GM12864 (cell line): ENCODE measurements at regions not wholly inside any gene's neighbourhood (a gene's known extent, or its start where the extent isn't known, plus 50 kb on each side); places are given as distances from the start of the nearest gene placed in this dataset.

ENCODE experiments used
- DNase-seq: peaks from one replicate; pipeline ENCODE4 v3.0.0-alpha.2; 2011; ENCODE audit warnings: low read depth
- H3K4me3 ChIP-seq: 2 replicates; pipeline ENCODE4 v1.5.1; 2011; ENCODE audit warnings: mild to moderate bottlenecking, low read depth, low read length, control low read depth
- CTCF ChIP-seq: IDR thresholded peaks from 2 replicates; pipeline ENCODE4 v1.5.1; 2011; ENCODE audit warnings: low read depth, mild to moderate bottlenecking, moderate library complexity, low read length, control low read depth, inconsistent platforms; ENCODE audit errors: missing control alignments

- H3K4me3 ChIP-seq, result no peak overlapping the region
- no peak for TF ChIP-seq CTCF
- DNase-seq, result no peak
These were observed 841.0 kb downstream of the OTOL1 start for GRCh38 chr3:162337630-162338029.

- DNase-seq, result no peak
- no peak for TF ChIP-seq CTCF
- no peak overlapping the region for H3K4me3 ChIP-seq
These were observed 841.9 kb downstream of the OTOL1 start for GRCh38 chr3:162338514-162338913.

- no peak for DNase-seq
- H3K4me3 ChIP-seq, result no peak overlapping the region
- TF ChIP-seq CTCF, result no peak
These were observed 852.3 kb downstream of the OTOL1 start for GRCh38 chr3:162348912-162349311.

- no peak for TF ChIP-seq CTCF
- H3K4me3 ChIP-seq, result no peak overlapping the region
- no peak for DNase-seq
These were observed 856.8 kb downstream of the OTOL1 start for GRCh38 chr3:162353414-162353813.

GRCh38 chr3:162354356-162354755 lies 857.7 kb downstream of the OTOL1 start:
- no peak overlapping the region for H3K4me3 ChIP-seq
- no peak for TF ChIP-seq CTCF
- DNase-seq, result no peak

GRCh38 chr3:162365066-162365719 lies 868.6 kb downstream of the OTOL1 start:
- TF ChIP-seq CTCF, result no peak
- no peak for DNase-seq
- no peak overlapping the region for H3K4me3 ChIP-seq

- no peak for TF ChIP-seq CTCF
- DNase-seq, result no peak
These were observed 869.7 kb downstream of the OTOL1 start for GRCh38 chr3:162366166-162366766.

More at GRCh38 chr3:162366166-162366766, 869.7 kb downstream of the OTOL1 start:
- H3K4me3 ChIP-seq, result no peak overlapping the region
